ENCODE measurements at regions not wholly inside any gene's neighbourhood (a gene's known extent, or its start where the extent isn't known, plus 50 kb on each side); places are given as distances from the start of the nearest gene placed in this dataset.

DNA sequence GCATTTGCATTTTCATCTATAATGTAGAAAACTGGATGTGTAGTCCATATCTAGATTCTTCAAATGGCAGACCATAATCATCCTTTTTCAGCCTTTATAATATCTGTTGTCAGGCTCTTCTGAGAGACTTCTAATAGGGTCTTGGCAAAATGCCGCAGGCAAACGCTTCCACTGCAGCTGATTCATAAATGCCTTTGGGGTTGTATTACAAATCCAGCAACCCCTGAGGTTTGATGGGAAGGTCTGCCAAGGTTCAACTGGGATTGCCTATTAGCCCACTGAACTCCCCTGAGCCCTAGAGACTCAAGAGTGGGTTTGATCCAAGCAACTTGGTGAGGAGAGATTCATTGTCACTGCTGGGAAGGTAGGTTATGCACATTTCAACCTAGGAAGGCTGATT lies 365.2 kb upstream of the POU3F2 start:
- TF ChIP-seq EZH2phosphoT487 (IDR thresholded peaks at IDR 0.05; ENCODE audit: borderline replicate concordance): no peak
- no peak overlapping the region for H3K9ac ChIP-seq (ENCODE audit: low read depth, low read length, poor library complexity, severe bottlenecking)

GRCh38 chr6:98470821-98471220 lies 363.6 kb upstream of the POU3F2 start:
- no peaks in the 10 kb centered on the region for H3K36me3 ChIP-seq (ENCODE audit: insufficient read depth, low read length)
- no peaks in the 10 kb centered on the region for H3K9me2 ChIP-seq (replicated peaks; ENCODE audit: low read depth, low read length)
- H4K20me1 ChIP-seq (ENCODE audit: insufficient read depth, low read length, poor library complexity, severe bottlenecking): no peaks in the 10 kb centered on the region
- no peak overlapping the region for H2AFZ ChIP-seq (ENCODE audit: low read length)
- H3K4me1 ChIP-seq (ENCODE audit: insufficient read depth, low read length, poor library complexity, severe bottlenecking): no peaks in the 10 kb centered on the region
- no peak for TF ChIP-seq EZH2phosphoT487 (IDR thresholded peaks at IDR 0.05; ENCODE audit: borderline replicate concordance)
- TF ChIP-seq CTCF (conservative IDR thresholded peaks at IDR 0.05; ENCODE audit: low read length): no peak
- H3K9me3 ChIP-seq (ENCODE audit: insufficient read depth, low read depth, low read length): 0 out of 2 replicates have a peak, but pooled peaks cover 3% of the 10 kb centered on the region
- H3K4me3 ChIP-seq (ENCODE audit: low read length, poor library complexity, severe bottlenecking): no peak overlapping the region
- H3K79me2 ChIP-seq (ENCODE audit: insufficient read depth, low read length): no peaks in the 10 kb centered on the region
- no peak overlapping the region for H3K4me2 ChIP-seq (ENCODE audit: low read depth, low read length, poor library complexity, severe bottlenecking)
- H3K9ac ChIP-seq (ENCODE audit: low read depth, low read length, poor library complexity, severe bottlenecking): no peak overlapping the region
- H3K27me3 ChIP-seq (ENCODE audit: insufficient read depth, low read length, poor library complexity, severe bottlenecking): no peaks in the 10 kb centered on the region
- no peaks in the 10 kb centered on the region for H3F3A ChIP-seq (ENCODE audit: low read depth)

More for the DNA sequence above, 365.2 kb upstream of the POU3F2 start:
- Histone ChIP-seq H3K4me3 (ENCODE audit: low read length, poor library complexity, severe bottlenecking) (no peak overlapping the region), H3K9me3 (ENCODE audit: insufficient read depth, low read depth, low read length) (0 out of 2 replicates have a peak, but pooled peaks cover 3% of the 10 kb centered on the region), H3K27me3 (ENCODE audit: insufficient read depth, low read length, poor library complexity, severe bottlenecking) (no peaks in the 10 kb centered on the region), H3K79me2 (ENCODE audit: insufficient read depth, low read length) (no peaks in the 10 kb centered on the region), H3K4me1 (ENCODE audit: insufficient read depth, low read length, poor library complexity, severe bottlenecking) (no peaks in the 10 kb centered on the region), H3K9me2 (replicated peaks; ENCODE audit: low read depth, low read length) (no peaks in the 10 kb centered on the region), H3K4me2 (ENCODE audit: low read depth, low read length, poor library complexity, severe bottlenecking) (no peak overlapping the region), H4K20me1 (ENCODE audit: insufficient read depth, low read length, poor library complexity, severe bottlenecking) (no peaks in the 10 kb centered on the region), H2AFZ (ENCODE audit: low read length) (no peak overlapping the region), H3K36me3 (ENCODE audit: insufficient read depth, low read length) (no peaks in the 10 kb centered on the region), H3F3A (ENCODE audit: low read depth) (no peaks in the 10 kb centered on the region)

- H3K9me3 ChIP-seq (ENCODE audit: insufficient read depth, low read depth, low read length): 0 out of 2 replicates have a peak, but pooled peaks cover 3% of the 10 kb centered on the region
- H4K20me1 ChIP-seq (ENCODE audit: insufficient read depth, low read length, poor library complexity, severe bottlenecking): no peaks in the 10 kb centered on the region
- no peaks in the 10 kb centered on the region for H3K4me1 ChIP-seq (ENCODE audit: insufficient read depth, low read length, poor library complexity, severe bottlenecking)
- TF ChIP-seq EZH2phosphoT487 (IDR thresholded peaks at IDR 0.05; ENCODE audit: borderline replicate concordance): no peak
- no peak for TF ChIP-seq CTCF (conservative IDR thresholded peaks at IDR 0.05; ENCODE audit: low read length)
- H3K4me2 ChIP-seq (ENCODE audit: low read depth, low read length, poor library complexity, severe bottlenecking): no peak overlapping the region
- H3K9ac ChIP-seq (ENCODE audit: low read depth, low read length, poor library complexity, severe bottlenecking): no peak overlapping the region
- no peaks in the 10 kb centered on the region for H3K9me2 ChIP-seq (replicated peaks; ENCODE audit: low read depth, low read length)
- H3K79me2 ChIP-seq (ENCODE audit: insufficient read depth, low read length): no peaks in the 10 kb centered on the region
- no peaks in the 10 kb centered on the region for H3K27me3 ChIP-seq (ENCODE audit: insufficient read depth, low read length, poor library complexity, severe bottlenecking)
- no peaks in the 10 kb centered on the region for H3F3A ChIP-seq (ENCODE audit: low read depth)
- H2AFZ ChIP-seq (ENCODE audit: low read length): no peak overlapping the region
- no peak overlapping the region for H3K4me3 ChIP-seq (ENCODE audit: low read length, poor library complexity, severe bottlenecking)
- no peaks in the 10 kb centered on the region for H3K36me3 ChIP-seq (ENCODE audit: insufficient read depth, low read length)
Measured at GRCh38 chr6:98471444-98471843, 362.9 kb upstream of the POU3F2 start.

- H3K27me3 ChIP-seq (ENCODE audit: insufficient read depth, low read length, poor library complexity, severe bottlenecking): no peaks in the 10 kb centered on the region
Measured at GRCh38 chr6:98477231-98477630, 357.1 kb upstream of the POU3F2 start.

More at GRCh38 chr6:98477231-98477630, 357.1 kb upstream of the POU3F2 start:
- Histone ChIP-seq H3K4me3 (ENCODE audit: low read length, poor library complexity, severe bottlenecking) (no peak overlapping the region), H3K79me2 (ENCODE audit: insufficient read depth, low read length) (no peaks in the 10 kb centered on the region), H4K20me1 (ENCODE audit: insufficient read depth, low read length, poor library complexity, severe bottlenecking) (no peaks in the 10 kb centered on the region), H3K9ac (ENCODE audit: low read depth, low read length, poor library complexity, severe bottlenecking) (no peak overlapping the region), H3K9me3 (ENCODE audit: insufficient read depth, low read depth, low read length) (no peaks in the 10 kb centered on the region), H3K4me1 (ENCODE audit: insufficient read depth, low read length, poor library complexity, severe bottlenecking) (no peaks in the 10 kb centered on the region), H3K4me2 (ENCODE audit: low read depth, low read length, poor library complexity, severe bottlenecking) (no peak overlapping the region), H3K36me3 (ENCODE audit: insufficient read depth, low read length) (no peaks in the 10 kb centered on the region), H3F3A (ENCODE audit: low read depth) (no peaks in the 10 kb centered on the region), H3K9me2 (replicated peaks; ENCODE audit: low read depth, low read length) (no peaks in the 10 kb centered on the region), H2AFZ (ENCODE audit: low read length) (no peak overlapping the region)
- TF ChIP-seq EZH2phosphoT487 (IDR thresholded peaks at IDR 0.05; ENCODE audit: borderline replicate concordance): no peak
